ENCODE measurements at regions not wholly inside any gene's neighbourhood (a gene's known extent, or its start where the extent isn't known, plus 50 kb on each side); places are given as distances from the start of the nearest gene placed in this dataset.

DNA sequence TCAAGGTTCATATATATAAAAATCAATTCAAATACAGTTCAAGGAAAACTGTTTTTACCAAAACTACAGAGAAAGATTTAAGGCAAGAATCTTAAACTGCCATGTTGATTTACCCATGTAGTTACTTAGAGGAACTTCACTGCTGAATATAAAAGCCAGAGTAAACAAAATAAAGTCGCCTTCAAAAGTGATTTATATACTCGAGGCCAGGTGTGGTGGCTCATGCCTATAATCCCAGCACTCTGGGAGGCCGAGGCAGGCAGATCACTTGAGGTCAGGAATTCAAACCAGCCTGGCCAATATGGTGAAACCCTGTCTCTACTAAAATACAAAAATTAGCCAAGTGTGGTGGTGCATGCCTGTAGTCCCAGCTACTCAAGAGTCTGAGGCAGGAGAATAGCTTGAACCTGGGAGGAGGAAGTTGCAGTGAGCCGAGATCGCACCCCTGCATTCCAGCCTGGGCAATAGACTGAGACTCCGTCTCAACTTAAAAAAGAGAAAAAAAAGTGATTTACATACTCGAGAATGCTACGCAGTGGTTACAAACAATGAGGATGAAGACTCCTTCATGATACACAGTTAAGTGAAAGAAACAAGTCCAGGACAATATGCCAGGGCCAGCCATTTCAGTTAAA lies 54.1 kb upstream of the CNEP1R1 start:
- Histone ChIP-seq H3K36me3 (ENCODE audit: low read depth) (no peaks in the 10 kb centered on the region), H3K4me3 (ENCODE audit: severe bottlenecking) (no peak overlapping the region), H3K4me1 (ENCODE audit: insufficient read depth, poor library complexity, severe bottlenecking) (no peaks in the 10 kb centered on the region), H3K27ac (ENCODE audit: poor library complexity, severe bottlenecking) (no peak overlapping the region), H3K27me3 (ENCODE audit: insufficient read depth, poor library complexity, severe bottlenecking) (peaks cover 2% of the 10 kb centered on the region), H3K9me3 (ENCODE audit: severe bottlenecking) (no peaks in the 10 kb centered on the region)
- no peak for DNase-seq (ENCODE audit: low spot score)
- TF ChIP-seq, protein P1, sequence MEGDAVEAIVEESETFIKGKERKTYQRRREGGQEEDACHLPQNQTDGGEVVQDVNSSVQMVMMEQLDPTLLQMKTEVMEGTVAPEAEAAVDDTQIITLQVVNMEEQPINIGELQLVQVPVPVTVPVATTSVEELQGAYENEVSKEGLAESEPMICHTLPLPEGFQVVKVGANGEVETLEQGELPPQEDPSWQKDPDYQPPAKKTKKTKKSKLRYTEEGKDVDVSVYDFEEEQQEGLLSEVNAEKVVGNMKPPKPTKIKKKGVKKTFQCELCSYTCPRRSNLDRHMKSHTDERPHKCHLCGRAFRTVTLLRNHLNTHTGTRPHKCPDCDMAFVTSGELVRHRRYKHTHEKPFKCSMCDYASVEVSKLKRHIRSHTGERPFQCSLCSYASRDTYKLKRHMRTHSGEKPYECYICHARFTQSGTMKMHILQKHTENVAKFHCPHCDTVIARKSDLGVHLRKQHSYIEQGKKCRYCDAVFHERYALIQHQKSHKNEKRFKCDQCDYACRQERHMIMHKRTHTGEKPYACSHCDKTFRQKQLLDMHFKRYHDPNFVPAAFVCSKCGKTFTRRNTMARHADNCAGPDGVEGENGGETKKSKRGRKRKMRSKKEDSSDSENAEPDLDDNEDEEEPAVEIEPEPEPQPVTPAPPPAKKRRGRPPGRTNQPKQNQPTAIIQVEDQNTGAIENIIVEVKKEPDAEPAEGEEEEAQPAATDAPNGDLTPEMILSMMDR (IDR thresholded peaks at IDR 0.05; ENCODE audit: poor library complexity, severe bottlenecking): no peak
- ATAC-seq (ENCODE audit: low read depth): no peak

GRCh38 chr16:49972280-49972679 lies 52.7 kb upstream of the CNEP1R1 start:
- Histone ChIP-seq H3K36me3 (ENCODE audit: low read depth) (no peaks in the 10 kb centered on the region), H3K27ac (ENCODE audit: poor library complexity, severe bottlenecking) (no peak overlapping the region), H3K9me3 (ENCODE audit: severe bottlenecking) (no peaks in the 10 kb centered on the region), H3K4me1 (ENCODE audit: insufficient read depth, poor library complexity, severe bottlenecking) (no peaks in the 10 kb centered on the region), H3K4me3 (ENCODE audit: severe bottlenecking) (no peak overlapping the region), H3K27me3 (ENCODE audit: insufficient read depth, poor library complexity, severe bottlenecking) (peaks cover 2% of the 10 kb centered on the region)
- DNase-seq (ENCODE audit: low spot score) (no peak), ATAC-seq (ENCODE audit: low read depth) (no peak)
- TF ChIP-seq, protein P1 (IDR thresholded peaks at IDR 0.05; ENCODE audit: poor library complexity, severe bottlenecking): no peak

DNA sequence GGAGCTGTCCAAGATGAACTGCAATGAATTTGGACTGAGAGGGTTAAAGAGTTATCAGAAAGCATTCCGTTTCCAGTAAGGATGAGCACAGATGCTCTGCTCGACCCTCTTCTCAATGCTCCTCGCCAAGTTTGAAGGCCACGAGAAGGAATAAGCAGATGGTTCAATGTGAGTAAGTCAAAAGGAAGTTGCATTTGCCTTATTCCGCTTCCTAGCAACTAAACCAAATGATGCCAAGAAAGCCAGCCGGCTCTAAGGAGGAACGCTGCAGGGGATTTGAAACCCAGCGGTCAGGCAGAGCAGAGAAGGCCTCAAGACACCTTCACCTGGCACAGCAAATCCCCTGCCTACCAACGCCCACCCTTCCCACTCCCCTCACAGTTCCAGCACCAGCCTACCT lies 52.1 kb upstream of the CNEP1R1 start:
- no peaks in the 10 kb centered on the region for H3K36me3 ChIP-seq (ENCODE audit: low read depth)
- ATAC-seq (ENCODE audit: low read depth): no peak
- H3K27ac ChIP-seq (ENCODE audit: poor library complexity, severe bottlenecking): no peak overlapping the region
- TF ChIP-seq, protein P1 (IDR thresholded peaks at IDR 0.05; ENCODE audit: poor library complexity, severe bottlenecking): no peak
- no peak for DNase-seq (ENCODE audit: low spot score)
- H3K27me3 ChIP-seq (ENCODE audit: insufficient read depth, poor library complexity, severe bottlenecking): peaks cover 2% of the 10 kb centered on the region
- H3K4me1 ChIP-seq (ENCODE audit: insufficient read depth, poor library complexity, severe bottlenecking): no peaks in the 10 kb centered on the region
- H3K9me3 ChIP-seq (ENCODE audit: severe bottlenecking): no peaks in the 10 kb centered on the region
- H3K4me3 ChIP-seq (ENCODE audit: severe bottlenecking): no peak overlapping the region
